Thyroid gland (tissue), 4 donors: ENCODE measurements at regions not wholly inside any gene's neighbourhood (a gene's known extent, or its start where the extent isn't known, plus 50 kb on each side); places are given as distances from the start of the nearest gene placed in this dataset.
"Not testable (repeated sequence)": the region's sequence is repeated elsewhere in the genome, so short reads cannot be mapped to it uniquely, and the experiment has no call there.

Source experiments
- DNase-seq, 2 donors: peaks; one replicate each; pipeline ENCODE4 v3.0.0-alpha.2; 2019
- H3K27ac ChIP-seq, 3 donors: fragments of 200-600 bp; sonication (generic); 1 replicate in 2 of 3; 2 replicates in 1 of 3; pipeline ENCODE4 v1.5.1; 2016 to 2019; ENCODE audit warnings: mild to moderate bottlenecking in 1 of 3, moderate library complexity in 1 of 3
- H3K27me3 ChIP-seq: fragments of 200-600 bp; sonication (generic); one replicate; pipeline ENCODE4 v1.5.1; 2019
- H3K36me3 ChIP-seq, 2 donors: fragments of 200-600 bp; sonication (generic); one replicate each; pipeline ENCODE4 v1.5.1; 2016 to 2019
- H3K4me1 ChIP-seq, 2 donors: fragments of 200-600 bp; sonication (generic); one replicate each; pipeline ENCODE4 v1.5.1; 2017 to 2019
- H3K4me3 ChIP-seq, 3 donors: fragments of 200-600 bp; sonication (generic); replicated peaks in 1 of 3; 1 replicate in 2 of 3; 2 replicates in 1 of 3; pipeline ENCODE4 v1.5.1; 2016; ENCODE audit warnings: mild to moderate bottlenecking in 1 of 3
- H3K9me3 ChIP-seq: fragments of 200-600 bp; sonication (generic); one replicate; pipeline ENCODE4 v1.5.1; 2017
- CTCF ChIP-seq, 6 experiments: fragments of 200-600 bp in 3 of 6; fragments of 450-650 bp in 3 of 6; sonication (generic) in 3 of 6; IDR thresholded peaks; one replicate each; pipeline ENCODE4 v1.5.1; 2016 to 2019; ENCODE audit warnings: antibody characterized with exemption in 6 of 6, mild to moderate bottlenecking in 2 of 6, inconsistent platforms in 1 of 6, moderate library complexity in 1 of 6
- POLR2A ChIP-seq, 2 donors: fragments of 450-650 bp; IDR thresholded peaks; one replicate each; pipeline ENCODE4 v1.6.1; 2017; ENCODE audit warnings: antibody characterized with exemption in 2 of 2, mild to moderate bottlenecking in 2 of 2, moderate library complexity in 1 of 2
- WGBS, 2 donors: methylation state at CpG; one replicate each; pipeline ENCODE4 v1.1.5; 2017; 5-methylcytosine and 5-hydroxymethylcytosine counted together
- intact Hi-C: fragments of 100-400 bp; cut with DNase I; formaldehyde crosslinking; loops from one replicate; pipeline ENCODE4 v1.15.1; 2023

- peak overlapping the region; percentile 94 to 96 (median 94) for H3K27ac ChIP-seq
- intact Hi-C loops, result no loop called here
- no peaks in the 10 kb centered on the region for H3K27me3 ChIP-seq
- 29 to 30% methylated on average over 16 of the region's 16 CpGs for WGBS, 2 donors
- no peaks in the 10 kb centered on the region for H3K9me3 ChIP-seq
- peaks cover 34 to 45% of the 10 kb centered on the region in 2 donors for H3K4me1 ChIP-seq
- TF ChIP-seq POLR2A (IDR thresholded peaks at IDR 0.05) (peak in 1 of 2 donors; percentile 34), CTCF (IDR thresholded peaks at IDR 0.05) (no peak)
- H3K36me3 ChIP-seq, result no peaks in the 10 kb centered on the region
- peak overlapping the region in 2 of 3 donors; percentile 18 to 28 for H3K4me3 ChIP-seq
- DNase-seq, result peak; percentile 73 to 80
Observed at GRCh38 chr6:11473008-11473740, 64.4 kb upstream of the TMEM170B start.

GRCh38 chr6:11471261-11471660 lies 66.3 kb upstream of the TMEM170B start:
- Histone ChIP-seq H3K36me3 (no peaks in the 10 kb centered on the region), H3K4me3 (no peak overlapping the region), H3K27ac (peak overlapping the region in 1 of 3 donors; percentile 94), H3K4me1 (peaks cover 34 to 43% of the 10 kb centered on the region in 2 donors), H3K27me3 (no peaks in the 10 kb centered on the region), H3K9me3 (no peaks in the 10 kb centered on the region)
- no peak for DNase-seq
- 85 to 90% methylated on average over 4 of the region's 4 CpGs for WGBS, 2 donors
- intact Hi-C loops, result no loop called here
- TF ChIP-seq CTCF (IDR thresholded peaks at IDR 0.05), result no peak
- TF ChIP-seq POLR2A (IDR thresholded peaks at IDR 0.05), result no peak

GRCh38 chr6:11469684-11470083 lies 67.9 kb upstream of the TMEM170B start:
- TF ChIP-seq POLR2A (IDR thresholded peaks at IDR 0.05) (no peak), CTCF (IDR thresholded peaks at IDR 0.05) (no peak)
- Histone ChIP-seq H3K9me3 (no peaks in the 10 kb centered on the region), H3K36me3 (no peaks in the 10 kb centered on the region), H3K27ac (peak overlapping the region in 1 of 3 donors; percentile 54), H3K27me3 (no peaks in the 10 kb centered on the region), H3K4me3 (no peak overlapping the region), H3K4me1 (peaks cover 25 to 30% of the 10 kb centered on the region in 2 donors)
- DNase-seq, result no peak
- intact Hi-C loops, result no loop called here
- WGBS, 2 donors, result 90 to 97% methylated on average over 1 of the region's 1 CpG

GRCh38 chr6:11468271-11468670 lies 69.3 kb upstream of the TMEM170B start:
- WGBS, 2 donors, result 59 to 66% methylated on average over 4 of the region's 4 CpGs
- H3K36me3 ChIP-seq, H3K27me3 ChIP-seq, H3K4me3 ChIP-seq, H3K27ac ChIP-seq, DNase-seq, intact Hi-C loops, H3K9me3 ChIP-seq: not testable (repeated sequence)
- H3K4me1 ChIP-seq, result peaks cover 13 to 16% of the 10 kb centered on the region in 2 donors

- no peaks in the 10 kb centered on the region for H3K36me3 ChIP-seq
- no peak for DNase-seq
- H3K9me3 ChIP-seq, result no peaks in the 10 kb centered on the region
- no peak overlapping the region for H3K27ac ChIP-seq
- H3K4me1 ChIP-seq, result peaks cover 7 to 9% of the 10 kb centered on the region in 2 donors
- H3K4me3 ChIP-seq, result no peak overlapping the region
- intact Hi-C loops, result no loop called here
- TF ChIP-seq POLR2A (IDR thresholded peaks at IDR 0.05) (no peak), CTCF (IDR thresholded peaks at IDR 0.05) (no peak)
- H3K27me3 ChIP-seq, result no peaks in the 10 kb centered on the region
Observed at GRCh38 chr6:11467364-11467763, 70.2 kb upstream of the TMEM170B start.
